K562 (cell line): ENCODE measurements at regions not wholly inside any gene's neighbourhood (a gene's known extent, or its start where the extent isn't known, plus 50 kb on each side); places are given as distances from the start of the nearest gene placed in this dataset.

Experiments
- ASH1L ChIP-seq: fragments of 450-650 bp; IDR thresholded peaks from 2 replicates; pipeline ENCODE4 v1.6.1; 2018; ENCODE audit warnings: borderline replicate concordance, mild to moderate bottlenecking, low read depth; ENCODE audit not compliant: partially characterized antibody
- BACH1 ChIP-seq: fragments of 200-800 bp; sonication (Bioruptor generic); IDR thresholded peaks from 2 replicates; pipeline ENCODE4 v1.6.1; 2016; ENCODE audit warnings: missing genetic modification characterization, missing compliant biosample characterization
- KDM1A ChIP-seq, 2 experiments: fragments of 450-650 bp; IDR thresholded peaks; 2 replicates each; pipeline ENCODE4 v1.6.1; 2016; ENCODE audit warnings: mild to moderate bottlenecking in 2 of 2
- LCOR ChIP-seq: sonication (generic); formaldehyde crosslinking; IDR thresholded peaks from 2 replicates; pipeline ENCODE4 v1.8.0; 2022; ENCODE audit warnings: mild to moderate bottlenecking, missing genetic modification reagents
- MEIS2 ChIP-seq: fragments of 450-650 bp; IDR thresholded peaks from 2 replicates; pipeline ENCODE4 v1.6.1; 2014; ENCODE audit warnings: mild to moderate bottlenecking; ENCODE audit not compliant: partially characterized antibody
- MNT ChIP-seq, 2 experiments: fragments of 450-650 bp; conservative IDR thresholded peaks; 2 replicates each; pipeline ENCODE4 v1.6.1; 2017; ENCODE audit warnings: mild to moderate bottlenecking in 2 of 2, moderate library complexity in 2 of 2
- POLR2H ChIP-seq: IDR thresholded peaks from 2 replicates; pipeline ENCODE4 v1.6.1; 2016; ENCODE audit warnings: missing genetic modification characterization, low read depth, mild to moderate bottlenecking, control low read depth, missing compliant biosample characterization, moderate library complexity
- RERE ChIP-seq: sonication (generic); formaldehyde crosslinking; IDR thresholded peaks from 2 replicates; pipeline ENCODE4 v1.8.0; 2023; ENCODE audit warnings: missing genetic modification reagents, mild to moderate bottlenecking, borderline replicate concordance
- REST ChIP-seq, 2 experiments: fragments of 450-650 bp; formaldehyde crosslinking in 1 of 2; IDR thresholded peaks; 2 replicates each; pipeline versions ENCODE4 v1.4.0 to v1.6.1; 2014 to 2020; ENCODE audit warnings: mild to moderate bottlenecking in 2 of 2, borderline replicate concordance in 1 of 2, low read depth in 1 of 2
- SMAD3 ChIP-seq: fragments of 450-650 bp; formaldehyde crosslinking; conservative IDR thresholded peaks from 2 replicates; pipeline ENCODE4 v1.4.0; 2020; ENCODE audit warnings: mild to moderate bottlenecking
- SRSF1 ChIP-seq: fragments of 200-400 bp; formaldehyde crosslinking; IDR thresholded peaks from 2 replicates; pipeline ENCODE4 v1.6.1; 2017; ENCODE audit warnings: mild to moderate bottlenecking, low read depth, low read length, moderate library complexity
- XRCC5 ChIP-seq: fragments of 200-400 bp; formaldehyde crosslinking; IDR thresholded peaks from 2 replicates; pipeline ENCODE4 v1.6.1; 2017; ENCODE audit warnings: low read depth, mild to moderate bottlenecking, low read length
- ZNF707 ChIP-seq: fragments of 250-450 bp; sonication (Bioruptor Pico); conservative IDR thresholded peaks from 2 replicates; pipeline ENCODE4 v1.8.0; 2022; ENCODE audit warnings: inconsistent platforms, mild to moderate bottlenecking, moderate library complexity

GRCh38 chr6:27759930-27760329 is 152.3 kb downstream of the OR2B2 start (continued):
- TF ChIP-seq BACH1: no peak
- TF ChIP-seq XRCC5: no peak
- no peak for TF ChIP-seq SMAD3
- no peak for TF ChIP-seq ZNF707
- no peak for TF ChIP-seq REST (IDR thresholded peaks at IDR 0.05; ENCODE audit: borderline replicate concordance)
- TF ChIP-seq REST (CRISPR knock-in tag; IDR thresholded peaks at IDR 0.05; ENCODE audit: low read depth): no peak
- TF ChIP-seq MEIS2: peak; percentile 3
- no peak for TF ChIP-seq RERE (CRISPR knock-in tag)
- TF ChIP-seq LCOR (CRISPR knock-in tag): peak; percentile 44; the same call in 1 of the 2 replicates
- peak in 1 of 2 experiments; percentile 39; a peak in 2 of 4 replicates for TF ChIP-seq KDM1A (IDR thresholded peaks at IDR 0.05)
- TF ChIP-seq POLR2H (tag): no peak
- no peak for TF ChIP-seq SRSF1
- no peak for TF ChIP-seq MNT (conservative IDR thresholded peaks at IDR 0.05)
- no peak for TF ChIP-seq ASH1L
